Activated T-helper 2 cell treated with anti-CD3 and anti-CD28 coated beads, Interferon-gamma antibody, Interleukin-2, Interleukin-4, amounts not matched to agents 10 μg/mL and 5 μg/mL and 100 μg/mL, durations not matched to agents 14 hours and 24 hours and 36 hours (primary cell): ENCODE measurements at regions not wholly inside any gene's neighbourhood (a gene's known extent, or its start where the extent isn't known, plus 50 kb on each side); places are given as distances from the start of the nearest gene placed in this dataset.

ENCODE experiments used
- DNase-seq: peaks from one replicate; pipeline ENCODE4 v3.0.0; 2021; ENCODE audit warnings: low spot score
- H3K27ac Mint-ChIP-seq: one replicate; pipeline ENCODE4 v1.8.0; 2021; ENCODE audit warnings: mixed read lengths
- H3K27me3 Mint-ChIP-seq: one replicate; pipeline ENCODE4 v1.8.0; 2021; ENCODE audit warnings: low read depth, mixed read lengths
- H3K36me3 Mint-ChIP-seq: one replicate; pipeline ENCODE4 v1.8.0; 2021; ENCODE audit warnings: low read depth, mixed read lengths
- H3K4me1 Mint-ChIP-seq: one replicate; pipeline ENCODE4 v1.8.0; 2021; ENCODE audit warnings: low read depth, mixed read lengths
- H3K4me3 Mint-ChIP-seq: one replicate; pipeline ENCODE4 v1.8.0; 2021; ENCODE audit warnings: low read depth, mild to moderate bottlenecking, moderate library complexity, mixed read lengths
- H3K9me3 Mint-ChIP-seq: one replicate; pipeline ENCODE4 v1.8.0; 2021; ENCODE audit warnings: mixed read lengths
- intact Hi-C: fragments of 100-400 bp; cut with micrococcal nuclease; formaldehyde crosslinking; loops from one replicate; pipeline ENCODE4 v1.15.1; 2023

DNA sequence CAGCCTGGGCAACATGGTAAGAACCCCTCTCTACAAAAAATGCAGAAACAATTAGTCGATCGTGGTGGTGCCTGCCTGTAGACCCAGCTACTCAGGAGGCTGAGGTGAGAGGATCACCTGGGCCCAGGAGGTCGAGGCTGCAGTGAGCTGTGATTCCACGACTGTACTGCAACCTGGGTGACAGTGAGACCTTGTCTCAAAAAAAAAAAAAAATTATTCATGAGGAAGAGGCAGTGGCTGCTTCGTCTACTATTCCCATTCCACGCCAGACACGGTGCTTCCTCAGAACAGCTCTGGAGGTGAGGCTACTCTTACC lies 52.2 kb upstream of the GSE1 start:
- intact Hi-C loops = no loop called here
- no peak overlapping the region for H3K4me3 Mint-ChIP-seq
- no peaks in the 10 kb centered on the region for H3K9me3 Mint-ChIP-seq
- H3K27me3 Mint-ChIP-seq = no peaks in the 10 kb centered on the region
- no peak overlapping the region for H3K27ac Mint-ChIP-seq
- no peak for DNase-seq
- H3K4me1 Mint-ChIP-seq = peaks cover 34% of the 10 kb centered on the region
- H3K36me3 Mint-ChIP-seq = peaks cover 8% of the 10 kb centered on the region

DNA sequence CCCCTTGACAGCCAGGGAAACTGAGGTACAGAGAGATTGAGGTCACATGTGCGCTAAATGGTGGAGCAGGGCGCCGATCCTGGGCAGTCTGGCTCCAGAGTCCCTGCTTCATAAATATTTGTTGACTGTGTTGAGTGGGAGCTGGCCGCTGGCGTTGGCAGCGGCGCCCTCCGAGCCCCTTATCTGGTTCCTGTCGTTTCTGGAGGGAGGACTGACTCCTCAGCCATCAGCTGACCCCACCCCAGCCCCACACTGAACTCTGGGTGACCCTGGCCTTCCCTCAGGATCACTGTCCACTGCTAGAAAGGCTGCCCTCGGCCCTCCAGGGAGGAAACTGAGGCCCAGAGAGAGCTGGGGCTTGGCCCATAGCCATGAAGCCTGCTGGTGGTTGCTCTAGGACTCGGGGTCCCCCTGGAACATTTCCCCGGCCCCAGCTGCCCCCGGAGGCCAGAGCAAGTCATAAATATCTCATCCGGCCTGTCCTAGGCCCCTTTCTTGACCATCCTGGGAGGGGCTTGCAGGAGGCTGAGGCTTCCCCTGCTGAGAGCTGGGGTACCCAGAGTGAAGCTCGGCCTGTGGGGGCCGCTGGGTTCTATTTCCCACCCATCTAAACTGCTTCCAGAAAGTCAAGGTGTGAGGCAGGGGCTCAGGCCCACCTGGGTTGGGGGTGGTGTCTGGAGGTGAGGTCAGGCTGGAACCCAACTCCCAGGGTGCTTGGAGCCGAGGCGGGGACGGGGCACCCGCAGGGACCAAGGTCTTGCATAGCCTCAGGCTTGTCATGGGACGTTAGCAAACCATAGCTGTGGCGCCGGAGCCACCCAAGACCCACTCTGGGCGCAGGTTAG lies 51.7 kb upstream of the GSE1 start:
- peaks cover 35% of the 10 kb centered on the region for H3K4me1 Mint-ChIP-seq
- H3K36me3 Mint-ChIP-seq = peaks cover 8% of the 10 kb centered on the region
- intact Hi-C loops = no loop called here
- H3K4me3 Mint-ChIP-seq = no peak overlapping the region
- DNase-seq = no peak
- no peaks in the 10 kb centered on the region for H3K27me3 Mint-ChIP-seq
- H3K9me3 Mint-ChIP-seq = no peaks in the 10 kb centered on the region
- H3K27ac Mint-ChIP-seq = no peak overlapping the region

DNA sequence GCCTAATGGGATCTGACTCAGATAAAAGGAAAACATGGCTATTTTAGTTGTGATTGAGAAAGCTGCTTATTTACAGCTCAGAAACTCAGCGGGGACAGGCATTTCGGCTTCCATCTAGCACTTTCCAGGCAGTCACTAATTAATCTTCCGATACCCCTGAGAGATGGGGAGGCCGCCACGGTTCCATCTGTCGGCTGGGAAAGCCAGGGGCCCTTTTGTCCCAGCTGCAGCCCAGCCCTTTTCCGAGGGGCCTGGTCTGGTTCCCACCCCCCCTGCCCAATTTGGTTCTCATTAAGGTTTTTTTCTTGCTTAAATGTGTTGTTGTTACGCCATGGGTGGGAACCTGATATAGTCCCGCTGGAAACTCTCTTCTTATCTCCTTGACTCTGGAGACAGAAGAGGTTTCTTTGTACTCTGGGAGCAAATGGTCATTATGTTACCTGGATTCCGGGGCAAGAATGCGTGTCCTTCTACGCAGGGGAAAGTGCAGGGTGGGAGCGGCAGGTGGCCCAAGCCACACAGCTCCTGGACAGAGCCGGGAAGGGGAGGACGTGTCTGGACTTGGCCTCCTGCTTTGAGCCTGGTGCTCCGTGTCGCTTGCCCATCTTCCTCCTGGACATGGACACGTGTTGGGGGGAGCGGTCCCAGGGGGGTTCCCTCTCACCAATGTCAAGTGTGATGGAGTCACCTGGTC lies 50.9 kb upstream of the GSE1 start:
- no peak overlapping the region for H3K27ac Mint-ChIP-seq
- H3K36me3 Mint-ChIP-seq = peaks cover 8% of the 10 kb centered on the region
- peaks cover 39% of the 10 kb centered on the region for H3K4me1 Mint-ChIP-seq
- intact Hi-C loops = no loop called here
- no peak for DNase-seq
- no peaks in the 10 kb centered on the region for H3K27me3 Mint-ChIP-seq
- H3K9me3 Mint-ChIP-seq = no peaks in the 10 kb centered on the region
- no peak overlapping the region for H3K4me3 Mint-ChIP-seq

DNA sequence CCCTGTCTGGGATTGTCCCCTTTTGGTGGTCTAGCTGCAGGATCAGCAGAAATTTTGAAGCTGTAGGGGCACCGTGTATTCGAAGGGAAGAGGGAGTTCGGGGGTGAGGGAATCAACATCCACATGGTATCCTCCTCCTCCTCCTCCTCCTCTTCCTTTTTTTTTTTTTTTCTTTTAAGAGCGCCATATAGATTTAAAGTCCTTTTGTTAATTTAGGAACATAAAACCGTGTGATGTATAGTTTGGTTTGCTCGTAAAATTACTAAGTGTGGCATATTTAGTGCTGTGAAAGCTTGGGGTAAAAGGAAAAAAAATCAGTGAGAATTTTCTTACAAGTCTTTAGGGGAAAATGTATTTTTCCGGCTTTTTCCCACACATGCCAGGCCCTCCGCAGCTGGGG lies 50.1 kb upstream of the GSE1 start:
- Mint-ChIP-seq H3K9me3 (no peaks in the 10 kb centered on the region), H3K4me3 (no peak overlapping the region), H3K4me1 (peaks cover 37% of the 10 kb centered on the region), H3K27me3 (no peaks in the 10 kb centered on the region), H3K36me3 (peaks cover 13% of the 10 kb centered on the region), H3K27ac (no peak overlapping the region)
- intact Hi-C loops = no loop called here
- no peak for DNase-seq
